HAP-1 (cell line): ENCODE measurements at regions not wholly inside any gene's neighbourhood (a gene's known extent, or its start where the extent isn't known, plus 50 kb on each side); places are given as distances from the start of the nearest gene placed in this dataset.
"Not testable (repeated sequence)": the region's sequence is repeated elsewhere in the genome, so short reads cannot be mapped to it uniquely, and the experiment has no call there.

Experiments used
- DNase-seq, 2 experiments: peaks; one replicate each; pipeline ENCODE4 v3.0.0-alpha.2; 2016 to 2020; ENCODE audit warnings: low spot score in 2 of 2
- H3K27me3 ChIP-seq: fragments of 250-450 bp; sonication (Bioruptor Pico); 2 replicates; pipeline ENCODE4 v1.5.1; 2020; ENCODE audit warnings: low read depth, mild to moderate bottlenecking, moderate library complexity
- H3K36me3 ChIP-seq: fragments of 250-450 bp; sonication (Bioruptor Pico); replicated peaks from 2 replicates; pipeline ENCODE4 v1.5.1; 2020; ENCODE audit warnings: mild to moderate bottlenecking
- H3K4me1 ChIP-seq: fragments of 250-450 bp; sonication (Bioruptor Pico); 2 replicates; pipeline ENCODE4 v1.5.1; 2020; ENCODE audit warnings: mild to moderate bottlenecking
- H3K4me3 ChIP-seq: fragments of 250-450 bp; sonication (Bioruptor Pico); 2 replicates; pipeline ENCODE4 v1.5.1; 2020; ENCODE audit warnings: mild to moderate bottlenecking, moderate library complexity
- H3K9me3 ChIP-seq: fragments of 250-450 bp; sonication (Bioruptor Pico); 2 replicates; pipeline ENCODE4 v1.5.1; 2020; ENCODE audit warnings: mild to moderate bottlenecking, moderate library complexity
- in situ Hi-C: fragments of 300-500 bp; cut with MboI; formaldehyde crosslinking; loops from 3 replicates; pipeline ENCODE4 v1.14.3; 2020; ENCODE audit warnings: low sequenced_read_pairs, inconsistent platforms, mixed read lengths

GRCh38 chr10:61010863-61011262, 66.9 kb upstream of the RHOBTB1 start:
- H3K36me3 ChIP-seq = no peaks in the 10 kb centered on the region
- H3K4me3 ChIP-seq = no peak overlapping the region
- H3K27me3 ChIP-seq = no peaks in the 10 kb centered on the region
- H3K9me3 ChIP-seq = no peaks in the 10 kb centered on the region
- DNase-seq = no peak
- in situ Hi-C loops = no loop called here
- peaks cover 8% of the 10 kb centered on the region for H3K4me1 ChIP-seq

- DNase-seq, H3K27me3 ChIP-seq, H3K9me3 ChIP-seq, H3K36me3 ChIP-seq, in situ Hi-C loops, H3K4me3 ChIP-seq: not testable (repeated sequence)
- H3K4me1 ChIP-seq = peaks cover 14% of the 10 kb centered on the region
These were observed 59.1 kb upstream of the RHOBTB1 start for GRCh38 chr10:61003069-61003468.

- Histone ChIP-seq H3K4me1 (peaks cover 14% of the 10 kb centered on the region), H3K36me3 (no peaks in the 10 kb centered on the region), H3K9me3 (no peaks in the 10 kb centered on the region), H3K27me3 (no peaks in the 10 kb centered on the region), H3K4me3 (peak overlapping the region; percentile 26)
- in situ Hi-C loops = no loop called here
- DNase-seq = no peak
These were observed 57.7 kb upstream of the RHOBTB1 start for GRCh38 chr10:61001731-61002122.

GRCh38 chr10:61000769-61001730, 57.1 kb upstream of the RHOBTB1 start:
- Histone ChIP-seq H3K9me3 (no peaks in the 10 kb centered on the region), H3K4me3 (peak overlapping the region; percentile 32), H3K36me3 (no peaks in the 10 kb centered on the region), H3K4me1 (peaks cover 14% of the 10 kb centered on the region), H3K27me3 (no peaks in the 10 kb centered on the region)
- in situ Hi-C loops = no loop called here
- peak; percentile 15 to 72 for DNase-seq

GRCh38 chr10:60998932-60999331, 54.9 kb upstream of the RHOBTB1 start:
- no peak overlapping the region for H3K4me3 ChIP-seq
- H3K36me3 ChIP-seq = no peaks in the 10 kb centered on the region
- DNase-seq = no peak
- in situ Hi-C loops = no loop called here
- peaks cover 14% of the 10 kb centered on the region for H3K4me1 ChIP-seq
- no peaks in the 10 kb centered on the region for H3K27me3 ChIP-seq
- no peaks in the 10 kb centered on the region for H3K9me3 ChIP-seq

GRCh38 chr10:60994128-60994527, 50.1 kb upstream of the RHOBTB1 start:
- DNase-seq = no peak
- Histone ChIP-seq H3K9me3 (no peaks in the 10 kb centered on the region), H3K27me3 (no peaks in the 10 kb centered on the region), H3K4me3 (no peak overlapping the region), H3K4me1 (peaks cover 14% of the 10 kb centered on the region), H3K36me3 (no peaks in the 10 kb centered on the region)
- in situ Hi-C loops = no loop called here
